Esophagus squamous epithelium (tissue), 5 donors: ENCODE measurements at regions not wholly inside any gene's neighbourhood (a gene's known extent, or its start where the extent isn't known, plus 50 kb on each side); places are given as distances from the start of the nearest gene placed in this dataset.

ENCODE experiments used
- DNase-seq: peaks from one replicate; lab custom pipeline; 2025; lab: John Stamatoyannopoulos, UW
- H3K27ac ChIP-seq, 4 donors: fragments of 200-600 bp; sonication (generic); one replicate each; pipeline ENCODE4 v1.5.1; 2016 to 2019; ENCODE audit warnings: mild to moderate bottlenecking in 1 of 4
- H3K27me3 ChIP-seq, 4 donors: fragments of 200-600 bp; sonication (generic); 1 replicate in 3 of 4; 2 replicates in 1 of 4; pipeline versions ENCODE4 v1.5.1 to v1.6.0; 2017 to 2021; ENCODE audit warnings: antibody characterized with exemption in 1 of 4
- H3K36me3 ChIP-seq, 3 donors: fragments of 200-600 bp; sonication (generic); one replicate each; pipeline ENCODE4 v1.5.1; 2016 to 2019
- H3K4me1 ChIP-seq, 3 donors: fragments of 200-600 bp; sonication (generic); one replicate each; pipeline ENCODE4 v1.5.1; 2017 to 2019
- H3K4me3 ChIP-seq, 4 donors: fragments of 200-600 bp; sonication (generic); 1 replicate in 3 of 4; 2 replicates in 1 of 4; pipeline ENCODE4 v1.5.1; 2016 to 2019; ENCODE audit warnings: mild to moderate bottlenecking in 2 of 4, moderate library complexity in 1 of 4
- H3K9me3 ChIP-seq, 3 donors: fragments of 200-600 bp; sonication (generic); one replicate each; pipeline ENCODE4 v1.5.1; 2016 to 2019
- CTCF ChIP-seq, 6 experiments: fragments of 450-650 bp in 4 of 6; fragments of 200-600 bp in 2 of 6; sonication (generic) in 2 of 6; IDR thresholded peaks; one replicate each; pipeline ENCODE4 v1.5.1; 2016 to 2019; ENCODE audit warnings: antibody characterized with exemption in 6 of 6, mild to moderate bottlenecking in 4 of 6, moderate library complexity in 4 of 6
- POLR2A ChIP-seq, 4 donors: fragments of 450-650 bp; IDR thresholded peaks; one replicate each; pipeline ENCODE4 v1.6.1; 2017; ENCODE audit warnings: antibody characterized with exemption in 4 of 4, mild to moderate bottlenecking in 4 of 4, moderate library complexity in 3 of 4
- WGBS, 2 donors: methylation state at CpG; one replicate each; pipeline ENCODE4 v1.1.5; 2018; 5-methylcytosine and 5-hydroxymethylcytosine counted together
- intact Hi-C: fragments of 100-400 bp; cut with DNase I; formaldehyde crosslinking; loops from one replicate; pipeline ENCODE4 v1.15.0; 2022
- donor health status: DM: yes; HTN: yes; CAD: no.

GRCh38 chrY:18958846-18959245 is 185.3 kb upstream of the HSFY2 start:
- 100% methylated on average over 1 of the region's 4 CpGs; no CpG with 5 or more reads in 1 of the 2 donors for WGBS, 2 donors
- no peak for DNase-seq

GRCh38 chrY:18951657-18952435 is 178.3 kb upstream of the HSFY2 start:
- DNase-seq = no peak
- Histone ChIP-seq H3K4me1 (peaks cover 0 to 8% (median 0%) of the 10 kb centered on the region in 3 donors), H3K27ac (no peak overlapping the region), H3K9me3 (peaks cover 0 to 7% (median 0%) of the 10 kb centered on the region in 3 donors), H3K36me3 (no peaks in the 10 kb centered on the region), H3K4me3 (no peak overlapping the region), H3K27me3 (no peaks in the 10 kb centered on the region)
- intact Hi-C loops = no loop called here
- 57% methylated on average over 6 of the region's 7 CpGs; no CpG with 5 or more reads in 1 of the 2 donors for WGBS, 2 donors
- TF ChIP-seq POLR2A (IDR thresholded peaks at IDR 0.05) = no peak
- no peak for TF ChIP-seq CTCF (IDR thresholded peaks at IDR 0.05)

More at GRCh38 chrY:18958846-18959245, 185.3 kb upstream of the HSFY2 start:
- no peak for TF ChIP-seq POLR2A (IDR thresholded peaks at IDR 0.05)
- TF ChIP-seq CTCF (IDR thresholded peaks at IDR 0.05) = no peak
- no peaks in the 10 kb centered on the region for H3K4me1 ChIP-seq
- no peaks in the 10 kb centered on the region for H3K27me3 ChIP-seq
- H3K27ac ChIP-seq = no peak overlapping the region
- H3K36me3 ChIP-seq = no peaks in the 10 kb centered on the region
- no peak overlapping the region for H3K4me3 ChIP-seq
- H3K9me3 ChIP-seq = no peaks in the 10 kb centered on the region
- intact Hi-C loops = no loop called here

DNA sequence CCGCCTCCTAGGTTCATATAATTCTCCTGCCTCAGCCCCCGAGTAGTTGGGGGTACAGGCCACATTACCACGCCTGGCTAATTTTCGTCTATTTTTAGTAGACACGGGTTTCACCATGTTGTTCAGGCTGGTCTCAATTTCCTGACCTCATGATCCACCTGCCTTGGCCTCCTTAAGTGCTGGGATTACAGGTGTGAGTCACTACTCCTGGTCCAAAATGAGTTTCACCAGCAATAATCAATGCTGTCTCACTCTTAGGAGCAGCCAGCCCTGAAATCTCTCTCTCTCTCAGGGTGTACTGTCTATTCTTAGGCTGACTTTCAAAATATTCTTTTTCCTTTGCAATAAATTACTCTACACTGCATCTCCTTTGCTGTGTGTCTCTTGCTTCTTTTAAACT is 177.5 kb upstream of the HSFY2 start:
- H3K36me3 ChIP-seq = no peaks in the 10 kb centered on the region
- intact Hi-C loops = no loop called here
- no peaks in the 10 kb centered on the region for H3K27me3 ChIP-seq
- H3K27ac ChIP-seq = peak overlapping the region in 1 of 4 donors; percentile 6
- 58% methylated on average over 5 of the region's 5 CpGs; no CpG with 5 or more reads in 1 of the 2 donors for WGBS, 2 donors
- H3K4me1 ChIP-seq = peaks cover 0 to 8% (median 0%) of the 10 kb centered on the region in 3 donors
- H3K9me3 ChIP-seq = peaks cover 0 to 7% (median 0%) of the 10 kb centered on the region in 3 donors
- DNase-seq = no peak
- no peak overlapping the region for H3K4me3 ChIP-seq
- TF ChIP-seq POLR2A (IDR thresholded peaks at IDR 0.05) = no peak
- no peak for TF ChIP-seq CTCF (IDR thresholded peaks at IDR 0.05)

DNA sequence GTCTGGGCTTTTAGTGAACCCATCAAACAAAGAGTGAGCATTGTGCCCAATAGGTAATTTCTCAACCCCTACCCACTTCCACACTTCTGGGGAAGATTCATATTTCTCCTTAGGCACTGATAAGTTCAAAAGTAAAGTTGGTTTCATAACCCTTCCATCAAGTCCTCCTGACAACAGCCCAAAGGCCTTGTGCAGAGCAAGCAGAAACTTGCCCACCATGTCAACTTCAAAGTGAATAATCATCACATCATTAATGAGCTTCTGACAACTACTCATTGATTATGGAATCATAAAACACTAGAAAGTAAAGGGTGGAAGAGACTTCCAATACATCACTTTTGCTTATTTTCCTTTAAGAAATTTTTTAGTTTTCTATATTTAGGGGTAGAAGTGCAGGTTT is 163.3 kb upstream of the HSFY2 start:
- H3K9me3 ChIP-seq = no peaks in the 10 kb centered on the region
- H3K27ac ChIP-seq = no peak overlapping the region
- no peaks in the 10 kb centered on the region for H3K27me3 ChIP-seq
- H3K4me1 ChIP-seq = no peaks in the 10 kb centered on the region
- intact Hi-C loops = no loop called here
- no peak for DNase-seq
- no peak overlapping the region for H3K4me3 ChIP-seq
- H3K36me3 ChIP-seq = no peaks in the 10 kb centered on the region
- no peak for TF ChIP-seq POLR2A (IDR thresholded peaks at IDR 0.05)
- TF ChIP-seq CTCF (IDR thresholded peaks at IDR 0.05) = no peak

- no peak for DNase-seq
- WGBS, 2 donors = 97% methylated on average over 5 of the region's 5 CpGs; no CpG with 5 or more reads in 1 of the 2 donors
Observed at GRCh38 chrY:18919256-18919655, 145.7 kb upstream of the HSFY2 start.

More at GRCh38 chrY:18919256-18919655, 145.7 kb upstream of the HSFY2 start:
- intact Hi-C loops = no loop called here
- H3K27me3 ChIP-seq = no peaks in the 10 kb centered on the region
- TF ChIP-seq CTCF (IDR thresholded peaks at IDR 0.05) = no peak
- no peak for TF ChIP-seq POLR2A (IDR thresholded peaks at IDR 0.05)
- no peak overlapping the region for H3K27ac ChIP-seq
- no peak overlapping the region for H3K4me3 ChIP-seq
- peaks cover 0 to 1% (median 0%) of the 10 kb centered on the region in 3 donors for H3K4me1 ChIP-seq
- H3K9me3 ChIP-seq = no peaks in the 10 kb centered on the region
- no peaks in the 10 kb centered on the region for H3K36me3 ChIP-seq
